ENCODE measurements at regions not wholly inside any gene's neighbourhood (a gene's known extent, or its start where the extent isn't known, plus 50 kb on each side); places are given as distances from the start of the nearest gene placed in this dataset.

GRCh38 chr5:58348996-58349728, 110.7 kb downstream of the PLK2 start:
- Histone ChIP-seq H3K4me3 (no peak overlapping the region), H3K4me1 (ENCODE audit: insufficient read depth) (no peaks in the 10 kb centered on the region), H3K9me3 (peaks cover 0 to 2% of the 10 kb centered on the region in 2 donors), H3K27me3 (no peaks in the 10 kb centered on the region), H3K36me3 (no peaks in the 10 kb centered on the region), H3K27ac (no peak overlapping the region)
- WGBS, 3 donors, result 92 to 96% (median 92%) methylated on average over 6 of the region's 6 CpGs
- TF ChIP-seq EP300 (IDR thresholded peaks at IDR 0.05) (no peak), CTCF (IDR thresholded peaks at IDR 0.05) (no peak), POLR2A (IDR thresholded peaks at IDR 0.05) (no peak)
- intact Hi-C loops (cut with DNase I), result no loop called here
- no peak for DNase-seq

GRCh38 chr5:58346041-58346440, 113.8 kb downstream of the PLK2 start:
- H3K36me3 ChIP-seq, result no peaks in the 10 kb centered on the region
- 84 to 91% (median 88%) methylated on average over 4 of the region's 4 CpGs for WGBS, 3 donors
- H3K27me3 ChIP-seq, result no peaks in the 10 kb centered on the region
- TF ChIP-seq EP300 (IDR thresholded peaks at IDR 0.05) (no peak), CTCF (IDR thresholded peaks at IDR 0.05) (no peak), POLR2A (IDR thresholded peaks at IDR 0.05) (no peak)
- peaks cover 0 to 2% of the 10 kb centered on the region in 2 donors for H3K9me3 ChIP-seq
- no peak overlapping the region for H3K27ac ChIP-seq
- DNase-seq, result no peak
- intact Hi-C loops (cut with DNase I), result no loop called here
- H3K4me1 ChIP-seq (ENCODE audit: insufficient read depth), result no peaks in the 10 kb centered on the region
- no peak overlapping the region for H3K4me3 ChIP-seq

- no peak for TF ChIP-seq POLR2A (IDR thresholded peaks at IDR 0.05)
- no peak for TF ChIP-seq CTCF (IDR thresholded peaks at IDR 0.05)
- TF ChIP-seq EP300 (IDR thresholded peaks at IDR 0.05), result no peak
- H3K4me1 ChIP-seq (ENCODE audit: insufficient read depth), result no peaks in the 10 kb centered on the region
- H3K9me3 ChIP-seq, result no peaks in the 10 kb centered on the region
- WGBS, 3 donors, result 49 to 62% (median 60%) methylated on average over 2 of the region's 2 CpGs
- intact Hi-C loops (cut with DNase I), result no loop called here
- no peak overlapping the region for H3K4me3 ChIP-seq
- no peak overlapping the region for H3K27ac ChIP-seq
- H3K27me3 ChIP-seq, result no peaks in the 10 kb centered on the region
- no peaks in the 10 kb centered on the region for H3K36me3 ChIP-seq
- no peak for DNase-seq
Measured at GRCh38 chr5:58341476-58341875, 118.4 kb downstream of the PLK2 start.

GRCh38 chr5:58335518-58335917, 124.4 kb downstream of the PLK2 start:
- H3K36me3 ChIP-seq, result no peaks in the 10 kb centered on the region
- no peak for DNase-seq
- intact Hi-C loops (cut with DNase I), result no loop called here
- no peak overlapping the region for H3K4me3 ChIP-seq
- H3K27me3 ChIP-seq, result no peaks in the 10 kb centered on the region
- H3K27ac ChIP-seq, result no peak overlapping the region
- no peaks in the 10 kb centered on the region for H3K4me1 ChIP-seq (ENCODE audit: insufficient read depth)
- TF ChIP-seq POLR2A (IDR thresholded peaks at IDR 0.05), result no peak
- TF ChIP-seq EP300 (IDR thresholded peaks at IDR 0.05), result no peak
- TF ChIP-seq CTCF (IDR thresholded peaks at IDR 0.05), result no peak
- H3K9me3 ChIP-seq, result no peaks in the 10 kb centered on the region

Measured in ovary (tissue), 7 donors.